CD14-positive monocyte (primary cell): ENCODE measurements at regions not wholly inside any gene's neighbourhood (a gene's known extent, or its start where the extent isn't known, plus 50 kb on each side); places are given as distances from the start of the nearest gene placed in this dataset.

Experiments
- DNase-seq, 3 donors: peaks; one replicate each; pipeline ENCODE4 v3.0.0-alpha.2; 2011 to 2022
- H2AFZ ChIP-seq: 2 replicates; pipeline ENCODE4 v1.6.0; 2012; ENCODE audit warnings: mild to moderate bottlenecking, low read depth, low read length, inconsistent platforms; ENCODE audit not compliant: insufficient read depth, poor library complexity, severe bottlenecking
- H3K27ac ChIP-seq, 2 donors: 1 replicate in 1 of 2; 2 replicates in 1 of 2; pipeline ENCODE4 v1.5.1; 2012 to 2013; ENCODE audit warnings: low read length in 2 of 2, control low read depth in 1 of 2, inconsistent platforms in 1 of 2, low read depth in 1 of 2, mild to moderate bottlenecking in 1 of 2
- H3K27me3 ChIP-seq, 2 donors: one replicate each; pipeline versions ENCODE4 v1.6.0 to v1.6.1; 2011 to 2013; ENCODE audit warnings: low read length in 2 of 2; ENCODE audit not compliant: control insufficient read depth in 2 of 2, insufficient read depth in 2 of 2
- H3K36me3 ChIP-seq, 2 donors: replicated peaks in 1 of 2; 1 replicate in 1 of 2; 2 replicates in 1 of 2; pipeline versions ENCODE4 v1.5.1 to v1.6.1; 2012 to 2013; ENCODE audit warnings: low read length in 2 of 2, control low read depth in 1 of 2, inconsistent platforms in 1 of 2, mild to moderate bottlenecking in 1 of 2; ENCODE audit not compliant: insufficient read depth in 2 of 2, control insufficient read depth in 1 of 2
- H3K4me1 ChIP-seq, 2 donors: 1 replicate in 1 of 2; 2 replicates in 1 of 2; pipeline versions ENCODE4 v1.5.1 to v1.6.1; 2012 to 2013; ENCODE audit warnings: low read length in 2 of 2, control low read depth in 1 of 2, inconsistent platforms in 1 of 2, mild to moderate bottlenecking in 1 of 2, moderate library complexity in 1 of 2; ENCODE audit not compliant: insufficient read depth in 2 of 2, control insufficient read depth in 1 of 2
- H3K4me2 ChIP-seq: replicated peaks from 2 replicates; pipeline ENCODE3; 2012; ENCODE audit warnings: low read length, moderate library complexity, mild to moderate bottlenecking; ENCODE audit not compliant: poor library complexity, severe bottlenecking; ENCODE audit errors: extremely low read depth
- H3K4me3 ChIP-seq, 3 experiments: fragments of 200-600 bp in 1 of 3; sonication (generic) in 1 of 3; replicated peaks in 1 of 3; 1 replicate in 2 of 3; 2 replicates in 1 of 3; pipeline ENCODE4 v1.5.1; 2011 to 2013; ENCODE audit warnings: low read length in 3 of 3, mild to moderate bottlenecking in 3 of 3, control low read depth in 2 of 3, low read depth in 2 of 3, inconsistent platforms in 1 of 3, moderate library complexity in 1 of 3
- H3K79me2 ChIP-seq: 2 replicates; pipeline ENCODE4 v1.6.0; 2012; ENCODE audit warnings: mild to moderate bottlenecking, control low read depth, inconsistent platforms, low read length, moderate library complexity; ENCODE audit not compliant: insufficient read depth
- H3K9ac ChIP-seq: 2 replicates; pipeline ENCODE4 v1.6.0; 2017; ENCODE audit warnings: low read length, mild to moderate bottlenecking; ENCODE audit not compliant: insufficient read depth, poor library complexity, severe bottlenecking
- H3K9me3 ChIP-seq, 2 donors: replicated peaks in 1 of 2; 1 replicate in 1 of 2; 2 replicates in 1 of 2; pipeline versions ENCODE4 v1.5.1 to v1.6.1; 2012 to 2013; ENCODE audit warnings: low read length in 2 of 2, control low read depth in 1 of 2; ENCODE audit not compliant: control insufficient read depth in 1 of 2, insufficient read depth in 1 of 2
- H4K20me1 ChIP-seq: 2 replicates; pipeline ENCODE4 v1.6.0; 2012; ENCODE audit warnings: mild to moderate bottlenecking, low read length, control low read depth, moderate library complexity; ENCODE audit not compliant: insufficient read depth
- H3K27ac Mint-ChIP-seq, 7 donors: one replicate each; pipeline ENCODE4 v1.8.0; 2020; ENCODE audit warnings: mild to moderate bottlenecking in 7 of 7, mixed read lengths in 7 of 7, moderate library complexity in 6 of 7, inconsistent platforms in 2 of 7
- H3K27me3 Mint-ChIP-seq, 3 donors: one replicate each; pipeline ENCODE4 v1.8.0; 2021 to 2022; ENCODE audit warnings: low read depth in 3 of 3, mild to moderate bottlenecking in 3 of 3, mixed read lengths in 3 of 3, moderate library complexity in 3 of 3, inconsistent platforms in 1 of 3
- H3K36me3 Mint-ChIP-seq, 2 donors: one replicate each; pipeline ENCODE4 v1.8.0; 2020; ENCODE audit warnings: mixed read lengths in 2 of 2, inconsistent platforms in 1 of 2, mild to moderate bottlenecking in 1 of 2
- H3K4me1 Mint-ChIP-seq: one replicate; pipeline ENCODE4 v1.8.0; 2020; ENCODE audit warnings: mild to moderate bottlenecking, mixed read lengths
- H3K4me3 Mint-ChIP-seq, 2 donors: one replicate each; pipeline ENCODE4 v1.8.0; 2020; ENCODE audit warnings: mild to moderate bottlenecking in 2 of 2, mixed read lengths in 2 of 2, moderate library complexity in 1 of 2
- H3K9me3 Mint-ChIP-seq, 7 donors: one replicate each; pipeline ENCODE4 v1.8.0; 2020 to 2022; ENCODE audit warnings: mixed read lengths in 7 of 7, mild to moderate bottlenecking in 6 of 7, moderate library complexity in 6 of 7, inconsistent platforms in 2 of 7
- WGBS: methylation state at CpG from one replicate; pipeline ENCODE4 v1.1.5; 2013; ENCODE audit warnings: missing lambda C conversion rate; ENCODE audit not compliant: insufficient coverage; 5-methylcytosine and 5-hydroxymethylcytosine counted together
- intact Hi-C, 2 donors: fragments of 100-400 bp; cut with micrococcal nuclease; formaldehyde crosslinking; loops; one replicate each; pipeline versions ENCODE4 v1.15.0 to v1.15.1; 2023
- TF ChIP-seq, protein P1 (sequence below): fragments of 200-600 bp; IDR thresholded peaks from one replicate; pipeline ENCODE4 v1.8.0; 2022; ENCODE audit warnings: antibody characterized with exemption, mild to moderate bottlenecking

DNA sequence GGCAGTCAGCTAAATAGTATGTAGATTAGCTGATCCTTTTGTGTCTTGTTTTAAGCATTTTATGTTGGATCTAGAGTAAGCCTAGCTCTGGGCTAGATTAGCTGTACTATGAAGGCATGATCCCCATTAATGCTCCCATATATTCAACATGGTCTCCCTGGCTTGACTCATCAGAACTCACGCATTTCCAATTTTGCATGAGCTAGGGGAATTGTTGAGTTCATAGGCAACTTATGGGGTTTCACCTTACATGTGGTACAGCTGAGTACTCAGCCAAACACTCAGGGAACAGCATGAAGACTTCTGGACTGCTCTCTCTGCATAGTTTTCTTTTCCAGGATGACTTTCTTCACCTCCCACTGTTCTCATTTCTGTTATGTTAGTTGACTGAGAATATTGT lies 248.2 kb downstream of the TMX3 start:
- H3K27ac ChIP-seq, result no peak overlapping the region
- no peaks in the 10 kb centered on the region for H3K36me3 ChIP-seq
- no peak overlapping the region for H2AFZ ChIP-seq
- TF ChIP-seq, protein P1, sequence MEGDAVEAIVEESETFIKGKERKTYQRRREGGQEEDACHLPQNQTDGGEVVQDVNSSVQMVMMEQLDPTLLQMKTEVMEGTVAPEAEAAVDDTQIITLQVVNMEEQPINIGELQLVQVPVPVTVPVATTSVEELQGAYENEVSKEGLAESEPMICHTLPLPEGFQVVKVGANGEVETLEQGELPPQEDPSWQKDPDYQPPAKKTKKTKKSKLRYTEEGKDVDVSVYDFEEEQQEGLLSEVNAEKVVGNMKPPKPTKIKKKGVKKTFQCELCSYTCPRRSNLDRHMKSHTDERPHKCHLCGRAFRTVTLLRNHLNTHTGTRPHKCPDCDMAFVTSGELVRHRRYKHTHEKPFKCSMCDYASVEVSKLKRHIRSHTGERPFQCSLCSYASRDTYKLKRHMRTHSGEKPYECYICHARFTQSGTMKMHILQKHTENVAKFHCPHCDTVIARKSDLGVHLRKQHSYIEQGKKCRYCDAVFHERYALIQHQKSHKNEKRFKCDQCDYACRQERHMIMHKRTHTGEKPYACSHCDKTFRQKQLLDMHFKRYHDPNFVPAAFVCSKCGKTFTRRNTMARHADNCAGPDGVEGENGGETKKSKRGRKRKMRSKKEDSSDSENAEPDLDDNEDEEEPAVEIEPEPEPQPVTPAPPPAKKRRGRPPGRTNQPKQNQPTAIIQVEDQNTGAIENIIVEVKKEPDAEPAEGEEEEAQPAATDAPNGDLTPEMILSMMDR, result no peak
- DNase-seq, result no peak
- Mint-ChIP-seq H3K36me3 (no peaks in the 10 kb centered on the region), H3K4me1 (no peaks in the 10 kb centered on the region), H3K27me3 (peaks cover 0 to 2% (median 2%) of the 10 kb centered on the region in 3 donors), H3K27ac (no peak overlapping the region), H3K9me3 (peaks cover 0 to 5% (median 0%) of the 10 kb centered on the region in 7 donors), H3K4me3 (no peak overlapping the region)
- H3K4me3 ChIP-seq, result no peak overlapping the region
- H3K9ac ChIP-seq, result no peak overlapping the region
- H4K20me1 ChIP-seq, result no peaks in the 10 kb centered on the region
- no peaks in the 10 kb centered on the region for H3K4me1 ChIP-seq
- no peaks in the 10 kb centered on the region for H3K79me2 ChIP-seq
- no CpG with 5 or more reads among the region's 1 CpG for WGBS
- intact Hi-C loops, result no loop called here
- H3K4me2 ChIP-seq, result no peak overlapping the region
- H3K9me3 ChIP-seq, result no peaks in the 10 kb centered on the region
- H3K27me3 ChIP-seq, result no peaks in the 10 kb centered on the region

DNA sequence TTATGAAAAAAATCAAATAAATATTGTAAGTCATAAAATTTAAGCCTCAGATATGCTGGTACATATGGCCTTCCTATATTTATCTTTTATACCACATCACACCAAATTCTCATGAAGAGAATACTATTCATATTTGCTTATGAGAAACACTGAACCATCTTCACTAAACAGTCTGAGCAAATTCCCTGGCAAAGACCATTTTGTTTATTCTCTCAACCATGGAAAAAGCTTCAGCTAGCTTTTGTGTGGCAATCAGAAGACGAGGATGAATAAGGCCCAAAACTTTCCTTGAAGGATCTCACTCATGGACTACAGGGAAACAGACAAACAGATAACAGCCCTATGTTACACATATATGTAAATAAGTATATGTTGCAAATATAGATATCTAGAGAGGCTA lies 252.1 kb downstream of the TMX3 start:
- Mint-ChIP-seq H3K27ac (no peak overlapping the region), H3K36me3 (no peaks in the 10 kb centered on the region), H3K27me3 (no peaks in the 10 kb centered on the region), H3K4me1 (no peaks in the 10 kb centered on the region), H3K9me3 (peaks cover 0 to 5% (median 0%) of the 10 kb centered on the region in 7 donors), H3K4me3 (no peak overlapping the region)
- no peak for DNase-seq
- Histone ChIP-seq H3K9me3 (no peaks in the 10 kb centered on the region), H3K4me2 (no peak overlapping the region), H3K36me3 (no peaks in the 10 kb centered on the region), H3K4me3 (no peak overlapping the region), H3K79me2 (no peaks in the 10 kb centered on the region), H4K20me1 (no peaks in the 10 kb centered on the region), H3K27ac (no peak overlapping the region), H3K27me3 (no peaks in the 10 kb centered on the region), H3K4me1 (no peaks in the 10 kb centered on the region), H3K9ac (no peak overlapping the region), H2AFZ (no peak overlapping the region)
- intact Hi-C loops, result no loop called here
- no CpG with 5 or more reads among the region's 1 CpG for WGBS
- TF ChIP-seq, protein P1, result no peak
